ENCODE measurements at regions not wholly inside any gene's neighbourhood (a gene's known extent, or its start where the extent isn't known, plus 50 kb on each side); places are given as distances from the start of the nearest gene placed in this dataset.

DNA sequence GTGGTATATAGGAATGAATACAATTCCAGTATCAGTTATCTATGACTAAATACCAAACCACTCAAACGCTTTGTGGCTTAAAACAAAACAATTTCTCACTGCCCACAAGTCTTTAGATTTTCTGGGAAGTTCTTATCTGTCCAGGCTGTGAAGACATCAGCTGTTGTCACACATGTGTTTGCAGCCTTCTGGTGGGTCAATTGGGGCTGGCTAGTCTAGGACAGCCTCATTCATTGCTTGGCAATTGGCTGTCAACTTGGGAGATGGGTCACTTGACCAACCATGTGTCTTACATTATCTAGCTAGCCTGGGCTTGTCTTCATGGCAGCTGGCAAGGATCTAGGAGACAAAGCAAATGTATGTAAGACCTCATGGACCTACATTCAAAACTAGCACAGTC is 53.8 kb upstream of the PAPPA start:
- 92% methylated on average over 1 of the region's 1 CpG; no CpG with 5 or more reads in 1 of the 2 donors for WGBS, 2 donors (ENCODE audit: low coverage in 1 of 2)
- H3K36me3 ChIP-seq, result no peaks in the 10 kb centered on the region
- TF ChIP-seq POLR2A (IDR thresholded peaks at IDR 0.05) (no peak), EP300 (IDR thresholded peaks at IDR 0.05) (no peak), POLR2AphosphoS5 (IDR thresholded peaks at IDR 0.05) (no peak)
- TF ChIP-seq, protein P1, sequence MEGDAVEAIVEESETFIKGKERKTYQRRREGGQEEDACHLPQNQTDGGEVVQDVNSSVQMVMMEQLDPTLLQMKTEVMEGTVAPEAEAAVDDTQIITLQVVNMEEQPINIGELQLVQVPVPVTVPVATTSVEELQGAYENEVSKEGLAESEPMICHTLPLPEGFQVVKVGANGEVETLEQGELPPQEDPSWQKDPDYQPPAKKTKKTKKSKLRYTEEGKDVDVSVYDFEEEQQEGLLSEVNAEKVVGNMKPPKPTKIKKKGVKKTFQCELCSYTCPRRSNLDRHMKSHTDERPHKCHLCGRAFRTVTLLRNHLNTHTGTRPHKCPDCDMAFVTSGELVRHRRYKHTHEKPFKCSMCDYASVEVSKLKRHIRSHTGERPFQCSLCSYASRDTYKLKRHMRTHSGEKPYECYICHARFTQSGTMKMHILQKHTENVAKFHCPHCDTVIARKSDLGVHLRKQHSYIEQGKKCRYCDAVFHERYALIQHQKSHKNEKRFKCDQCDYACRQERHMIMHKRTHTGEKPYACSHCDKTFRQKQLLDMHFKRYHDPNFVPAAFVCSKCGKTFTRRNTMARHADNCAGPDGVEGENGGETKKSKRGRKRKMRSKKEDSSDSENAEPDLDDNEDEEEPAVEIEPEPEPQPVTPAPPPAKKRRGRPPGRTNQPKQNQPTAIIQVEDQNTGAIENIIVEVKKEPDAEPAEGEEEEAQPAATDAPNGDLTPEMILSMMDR (IDR thresholded peaks at IDR 0.05), result no peak
- H3K27me3 ChIP-seq, result no peaks in the 10 kb centered on the region
- H3K4me1 ChIP-seq, result no peaks in the 10 kb centered on the region
- H3K27ac ChIP-seq, result no peak overlapping the region
- H3K9me3 ChIP-seq, result no peaks in the 10 kb centered on the region
- H3K4me3 ChIP-seq, result no peak overlapping the region
- no peak for ATAC-seq

DNA sequence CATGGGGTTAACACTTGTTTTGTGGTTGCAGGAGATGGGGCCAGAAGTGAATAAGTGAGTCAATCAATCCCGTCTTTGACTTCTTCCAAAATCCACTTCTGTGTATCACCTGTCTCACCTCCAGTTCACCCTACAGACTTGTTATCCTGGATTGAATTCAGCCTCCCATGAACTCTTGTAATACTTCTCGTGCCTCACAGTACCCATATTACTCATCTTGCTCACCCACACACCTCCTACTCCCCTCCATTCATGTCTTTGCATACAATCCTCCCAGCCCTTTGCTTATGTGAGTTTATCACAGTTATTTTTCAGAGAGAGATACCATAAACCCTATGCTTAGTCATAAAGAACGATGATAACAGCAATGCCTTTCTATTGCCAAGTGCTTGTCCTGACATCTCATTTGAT is 52.9 kb upstream of the PAPPA start:
- Histone ChIP-seq H3K9me3 (no peaks in the 10 kb centered on the region), H3K27ac (no peak overlapping the region), H3K36me3 (no peaks in the 10 kb centered on the region), H3K4me1 (no peaks in the 10 kb centered on the region), H3K4me3 (no peak overlapping the region), H3K27me3 (no peaks in the 10 kb centered on the region)
- 54 to 76% methylated on average over 2 to 3 of the region's 3 CpGs for WGBS, 2 donors (ENCODE audit: low coverage in 1 of 2)
- ATAC-seq, result no peak
- TF ChIP-seq EP300 (IDR thresholded peaks at IDR 0.05) (no peak), POLR2AphosphoS5 (IDR thresholded peaks at IDR 0.05) (no peak), POLR2A (IDR thresholded peaks at IDR 0.05) (no peak)
- TF ChIP-seq, protein P1 (IDR thresholded peaks at IDR 0.05), result no peak

- WGBS, 2 donors (ENCODE audit: low coverage in 1 of 2), result 6 to 17% methylated on average over 1 of the region's 1 CpG
- Histone ChIP-seq H3K27ac (no peak overlapping the region), H3K9me3 (no peaks in the 10 kb centered on the region), H3K4me1 (no peaks in the 10 kb centered on the region), H3K27me3 (no peaks in the 10 kb centered on the region), H3K36me3 (no peaks in the 10 kb centered on the region), H3K4me3 (no peak overlapping the region)
- no peak for TF ChIP-seq EP300 (IDR thresholded peaks at IDR 0.05)
- TF ChIP-seq, protein P1 (IDR thresholded peaks at IDR 0.05), result no peak
- no peak for TF ChIP-seq POLR2AphosphoS5 (IDR thresholded peaks at IDR 0.05)
- TF ChIP-seq POLR2A (IDR thresholded peaks at IDR 0.05), result no peak
- peak; percentile 68 for ATAC-seq
These were observed 52.1 kb upstream of the PAPPA start for GRCh38 chr9:116101516-116101915.

DNA sequence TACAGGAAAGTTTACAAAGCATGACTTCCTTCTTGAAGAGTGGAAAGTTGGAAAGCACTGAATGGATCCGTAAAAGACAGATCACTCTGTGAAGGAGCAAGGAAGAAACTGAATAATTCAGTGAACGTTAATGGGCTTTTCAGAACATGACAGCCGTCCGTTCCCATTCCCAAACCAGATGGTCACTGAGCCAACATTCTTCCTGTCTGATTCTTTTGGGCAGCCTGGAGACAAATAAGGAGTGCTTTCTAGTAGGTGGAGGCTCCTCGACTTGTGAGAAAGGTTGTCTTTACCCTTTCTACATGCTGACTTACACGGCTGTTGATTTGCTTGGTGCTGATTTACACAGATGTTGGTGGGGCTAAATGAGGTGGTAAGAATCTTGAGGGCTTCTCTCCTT is 51.0 kb upstream of the PAPPA start:
- no peak for ATAC-seq
- 89 to 90% methylated on average over 4 to 6 of the region's 6 CpGs for WGBS, 2 donors (ENCODE audit: low coverage in 1 of 2)
- H3K27me3 ChIP-seq, result no peaks in the 10 kb centered on the region
- no peak for TF ChIP-seq POLR2A (IDR thresholded peaks at IDR 0.05)
- no peak for TF ChIP-seq EP300 (IDR thresholded peaks at IDR 0.05)
- TF ChIP-seq, protein P1 (IDR thresholded peaks at IDR 0.05), result no peak
- TF ChIP-seq POLR2AphosphoS5 (IDR thresholded peaks at IDR 0.05), result no peak
- H3K36me3 ChIP-seq, result no peaks in the 10 kb centered on the region
- H3K27ac ChIP-seq, result no peak overlapping the region
- no peaks in the 10 kb centered on the region for H3K4me1 ChIP-seq
- H3K9me3 ChIP-seq, result no peaks in the 10 kb centered on the region
- H3K4me3 ChIP-seq, result no peak overlapping the region

Small RNAs in the stretch of these regions (small RNA-seq; reads per million reads assigned to genes)
- gene RF00004, result 0 reads per million in 4 donors
